ENCODE measurements at regions not wholly inside any gene's neighbourhood (a gene's known extent, or its start where the extent isn't known, plus 50 kb on each side); places are given as distances from the start of the nearest gene placed in this dataset.

DNA sequence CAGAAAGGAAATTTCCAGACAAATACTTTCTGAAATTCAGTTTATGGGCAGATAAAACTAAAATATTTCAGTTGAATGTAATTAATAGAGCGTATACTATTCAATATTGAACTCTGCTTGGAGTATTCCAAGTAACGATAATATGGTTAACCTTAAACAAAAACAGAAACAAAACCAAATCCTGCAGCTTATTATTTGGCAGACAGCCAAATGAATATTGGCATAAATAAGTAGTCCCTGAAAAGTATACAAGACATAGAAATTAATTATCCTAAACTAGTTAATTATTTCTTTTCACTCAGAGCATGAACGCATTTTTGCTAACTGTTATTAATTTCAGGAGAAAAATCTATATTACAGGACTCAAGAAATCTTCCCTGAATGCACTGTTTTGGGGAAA is 1574.0 kb downstream of the MAT2B start (continued):
- TF ChIP-seq EGR1 (IDR thresholded peaks at IDR 0.05; ENCODE audit: low read depth in 2 of 2) (no peak), FOXA1 (IDR thresholded peaks at IDR 0.05) (no peak), HNF4A (conservative IDR thresholded peaks at IDR 0.05) (no peak), TAF1 (conservative IDR thresholded peaks at IDR 0.05) (no peak)

DNA sequence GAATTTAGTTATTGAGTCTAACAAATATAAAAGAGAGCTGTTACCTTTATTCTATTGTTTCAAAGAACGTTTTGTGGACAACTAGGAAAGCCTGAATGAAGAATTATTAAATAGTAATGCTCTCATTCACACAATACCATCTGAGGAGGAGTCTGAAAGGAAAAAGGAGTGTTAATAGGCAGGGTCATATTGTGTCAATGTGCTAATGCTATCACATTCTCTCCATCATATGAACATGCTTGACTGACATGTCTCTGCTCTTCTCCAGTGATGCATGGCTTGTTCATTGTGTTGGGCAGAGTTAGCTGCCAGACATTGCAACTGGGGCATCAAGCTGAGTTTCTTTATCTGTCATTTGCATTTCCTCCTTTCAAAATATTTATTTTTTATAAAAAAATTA is 1578.0 kb downstream of the MAT2B start:
- WGBS = 41% methylated on average over 1 of the region's 1 CpG
- Histone ChIP-seq H3K27me3 (ENCODE audit: control insufficient read depth in 4 of 4, insufficient read depth in 4 of 4, low read length in 3 of 4) (no peaks in the 10 kb centered on the region), H3K9ac (ENCODE audit: low read depth in 1 of 2, low read length in 2 of 2) (no peak overlapping the region), H3K4me1 (ENCODE audit: control insufficient read depth in 4 of 4, insufficient read depth in 4 of 4, low read length in 3 of 4) (no peaks in the 10 kb centered on the region), H3K4me3 (ENCODE audit: low read depth in 1 of 3, low read length in 3 of 3) (no peak overlapping the region), H3K9me3 (ENCODE audit: control insufficient read depth in 4 of 4, low read length in 3 of 4) (no peaks in the 10 kb centered on the region), H3K27ac (ENCODE audit: low read depth in 1 of 2, low read length in 2 of 2) (no peak overlapping the region), H3K36me3 (ENCODE audit: control insufficient read depth in 4 of 4, insufficient read depth in 3 of 4, low read depth in 1 of 4, low read length in 3 of 4) (no peaks in the 10 kb centered on the region)
- DNase-seq (ENCODE audit: low spot score) = no peak
- no peak for TF ChIP-seq GABPA (IDR thresholded peaks at IDR 0.05 in 1 of 2, conservative IDR thresholded peaks at IDR 0.05 in 1 of 2)
- TF ChIP-seq HNF4A (conservative IDR thresholded peaks at IDR 0.05) = no peak
- TF ChIP-seq RAD21 (IDR thresholded peaks at IDR 0.05) = no peak
- TF ChIP-seq FOXA1 (IDR thresholded peaks at IDR 0.05) = no peak
- TF ChIP-seq TAF1 (conservative IDR thresholded peaks at IDR 0.05) = no peak
- no peak for TF ChIP-seq FOXA2 (IDR thresholded peaks at IDR 0.05)
- TF ChIP-seq, protein P1, sequence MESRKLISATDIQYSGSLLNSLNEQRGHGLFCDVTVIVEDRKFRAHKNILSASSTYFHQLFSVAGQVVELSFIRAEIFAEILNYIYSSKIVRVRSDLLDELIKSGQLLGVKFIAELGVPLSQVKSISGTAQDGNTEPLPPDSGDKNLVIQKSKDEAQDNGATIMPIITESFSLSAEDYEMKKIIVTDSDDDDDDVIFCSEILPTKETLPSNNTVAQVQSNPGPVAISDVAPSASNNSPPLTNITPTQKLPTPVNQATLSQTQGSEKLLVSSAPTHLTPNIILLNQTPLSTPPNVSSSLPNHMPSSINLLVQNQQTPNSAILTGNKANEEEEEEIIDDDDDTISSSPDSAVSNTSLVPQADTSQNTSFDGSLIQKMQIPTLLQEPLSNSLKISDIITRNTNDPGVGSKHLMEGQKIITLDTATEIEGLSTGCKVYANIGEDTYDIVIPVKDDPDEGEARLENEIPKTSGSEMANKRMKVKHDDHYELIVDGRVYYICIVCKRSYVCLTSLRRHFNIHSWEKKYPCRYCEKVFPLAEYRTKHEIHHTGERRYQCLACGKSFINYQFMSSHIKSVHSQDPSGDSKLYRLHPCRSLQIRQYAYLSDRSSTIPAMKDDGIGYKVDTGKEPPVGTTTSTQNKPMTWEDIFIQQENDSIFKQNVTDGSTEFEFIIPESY (IDR thresholded peaks at IDR 0.05) = no peak
- TF ChIP-seq RXRA (IDR thresholded peaks at IDR 0.05) = no peak
- no peak for TF ChIP-seq JUND (IDR thresholded peaks at IDR 0.05)
- TF ChIP-seq, protein P2, sequence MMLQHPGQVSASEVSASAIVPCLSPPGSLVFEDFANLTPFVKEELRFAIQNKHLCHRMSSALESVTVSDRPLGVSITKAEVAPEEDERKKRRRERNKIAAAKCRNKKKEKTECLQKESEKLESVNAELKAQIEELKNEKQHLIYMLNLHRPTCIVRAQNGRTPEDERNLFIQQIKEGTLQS (IDR thresholded peaks at IDR 0.05) = no peak
- no peak for TF ChIP-seq YY1 (IDR thresholded peaks at IDR 0.05)
- no peak for TF ChIP-seq SP1 (IDR thresholded peaks at IDR 0.05)
- TF ChIP-seq HNF4G (IDR thresholded peaks at IDR 0.05) = no peak
- TF ChIP-seq, protein P3, sequence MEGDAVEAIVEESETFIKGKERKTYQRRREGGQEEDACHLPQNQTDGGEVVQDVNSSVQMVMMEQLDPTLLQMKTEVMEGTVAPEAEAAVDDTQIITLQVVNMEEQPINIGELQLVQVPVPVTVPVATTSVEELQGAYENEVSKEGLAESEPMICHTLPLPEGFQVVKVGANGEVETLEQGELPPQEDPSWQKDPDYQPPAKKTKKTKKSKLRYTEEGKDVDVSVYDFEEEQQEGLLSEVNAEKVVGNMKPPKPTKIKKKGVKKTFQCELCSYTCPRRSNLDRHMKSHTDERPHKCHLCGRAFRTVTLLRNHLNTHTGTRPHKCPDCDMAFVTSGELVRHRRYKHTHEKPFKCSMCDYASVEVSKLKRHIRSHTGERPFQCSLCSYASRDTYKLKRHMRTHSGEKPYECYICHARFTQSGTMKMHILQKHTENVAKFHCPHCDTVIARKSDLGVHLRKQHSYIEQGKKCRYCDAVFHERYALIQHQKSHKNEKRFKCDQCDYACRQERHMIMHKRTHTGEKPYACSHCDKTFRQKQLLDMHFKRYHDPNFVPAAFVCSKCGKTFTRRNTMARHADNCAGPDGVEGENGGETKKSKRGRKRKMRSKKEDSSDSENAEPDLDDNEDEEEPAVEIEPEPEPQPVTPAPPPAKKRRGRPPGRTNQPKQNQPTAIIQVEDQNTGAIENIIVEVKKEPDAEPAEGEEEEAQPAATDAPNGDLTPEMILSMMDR (IDR thresholded peaks at IDR 0.05; ENCODE audit: low read depth, low read length, missing input control) = no peak
- TF ChIP-seq, protein P4, sequence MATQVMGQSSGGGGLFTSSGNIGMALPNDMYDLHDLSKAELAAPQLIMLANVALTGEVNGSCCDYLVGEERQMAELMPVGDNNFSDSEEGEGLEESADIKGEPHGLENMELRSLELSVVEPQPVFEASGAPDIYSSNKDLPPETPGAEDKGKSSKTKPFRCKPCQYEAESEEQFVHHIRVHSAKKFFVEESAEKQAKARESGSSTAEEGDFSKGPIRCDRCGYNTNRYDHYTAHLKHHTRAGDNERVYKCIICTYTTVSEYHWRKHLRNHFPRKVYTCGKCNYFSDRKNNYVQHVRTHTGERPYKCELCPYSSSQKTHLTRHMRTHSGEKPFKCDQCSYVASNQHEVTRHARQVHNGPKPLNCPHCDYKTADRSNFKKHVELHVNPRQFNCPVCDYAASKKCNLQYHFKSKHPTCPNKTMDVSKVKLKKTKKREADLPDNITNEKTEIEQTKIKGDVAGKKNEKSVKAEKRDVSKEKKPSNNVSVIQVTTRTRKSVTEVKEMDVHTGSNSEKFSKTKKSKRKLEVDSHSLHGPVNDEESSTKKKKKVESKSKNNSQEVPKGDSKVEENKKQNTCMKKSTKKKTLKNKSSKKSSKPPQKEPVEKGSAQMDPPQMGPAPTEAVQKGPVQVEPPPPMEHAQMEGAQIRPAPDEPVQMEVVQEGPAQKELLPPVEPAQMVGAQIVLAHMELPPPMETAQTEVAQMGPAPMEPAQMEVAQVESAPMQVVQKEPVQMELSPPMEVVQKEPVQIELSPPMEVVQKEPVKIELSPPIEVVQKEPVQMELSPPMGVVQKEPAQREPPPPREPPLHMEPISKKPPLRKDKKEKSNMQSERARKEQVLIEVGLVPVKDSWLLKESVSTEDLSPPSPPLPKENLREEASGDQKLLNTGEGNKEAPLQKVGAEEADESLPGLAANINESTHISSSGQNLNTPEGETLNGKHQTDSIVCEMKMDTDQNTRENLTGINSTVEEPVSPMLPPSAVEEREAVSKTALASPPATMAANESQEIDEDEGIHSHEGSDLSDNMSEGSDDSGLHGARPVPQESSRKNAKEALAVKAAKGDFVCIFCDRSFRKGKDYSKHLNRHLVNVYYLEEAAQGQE (IDR thresholded peaks at IDR 0.05) = no peak
- TF ChIP-seq NR2F2 (IDR thresholded peaks at IDR 0.05) = no peak
- TF ChIP-seq, protein P5, sequence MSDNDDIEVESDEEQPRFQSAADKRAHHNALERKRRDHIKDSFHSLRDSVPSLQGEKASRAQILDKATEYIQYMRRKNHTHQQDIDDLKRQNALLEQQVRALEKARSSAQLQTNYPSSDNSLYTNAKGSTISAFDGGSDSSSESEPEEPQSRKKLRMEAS (IDR thresholded peaks at IDR 0.05) = no peak
- TF ChIP-seq EGR1 (IDR thresholded peaks at IDR 0.05; ENCODE audit: low read depth in 2 of 2) = no peak

Data from liver (tissue), 8 donors.